Psoas muscle (tissue), 7 donors: ENCODE measurements at regions not wholly inside any gene's neighbourhood (a gene's known extent, or its start where the extent isn't known, plus 50 kb on each side); places are given as distances from the start of the nearest gene placed in this dataset.

Experiments
- ATAC-seq, 4 donors: fragments of 200-7000 bp; cut with Tn5 transposase; one replicate each; pipeline ENCODE4 v1.9.1; 2020; ENCODE audit warnings: moderate library complexity in 3 of 4, mild to moderate bottlenecking in 2 of 4
- DNase-seq, 2 donors: peaks; one replicate each; pipeline ENCODE4 v3.0.0-alpha.2; 2020
- H3K27ac ChIP-seq: fragments of 200-600 bp; one replicate; pipeline ENCODE4 v1.8.0; 2022
- H3K27me3 ChIP-seq, 3 donors: fragments of 200-600 bp in 1 of 3; one replicate each; pipeline versions ENCODE4 v1.6.1 to v1.8.0; 2013 to 2022; ENCODE audit warnings: low read length in 2 of 3, mild to moderate bottlenecking in 2 of 3, moderate library complexity in 1 of 3; ENCODE audit not compliant: insufficient read depth in 3 of 3
- H3K36me3 ChIP-seq, 2 donors: fragments of 200-600 bp in 1 of 2; one replicate each; pipeline versions ENCODE4 v1.6.1 to v1.8.0; 2013 to 2022; ENCODE audit warnings: low read depth in 1 of 2, mild to moderate bottlenecking in 1 of 2, moderate library complexity in 1 of 2; ENCODE audit not compliant: insufficient read depth in 1 of 2
- H3K4me1 ChIP-seq: fragments of 200-600 bp; one replicate; pipeline ENCODE4 v1.8.0; 2022
- H3K4me3 ChIP-seq: fragments of 200-600 bp; one replicate; pipeline ENCODE4 v1.8.0; 2022; ENCODE audit warnings: mild to moderate bottlenecking
- H3K9me3 ChIP-seq: fragments of 200-600 bp; one replicate; pipeline ENCODE4 v1.8.0; 2022
- WGBS, 3 donors: extraction: QIAGEN DNeasy Blood & Tissue Kit; methylation state at CpG; one replicate each; pipeline versions ENCODE4 v1.1.6 to v1.1.7; 2013; 5-methylcytosine and 5-hydroxymethylcytosine counted together
- intact Hi-C, 2 donors: fragments of 100-400 bp; cut with DNase I; formaldehyde crosslinking; loops; one replicate each; pipeline versions ENCODE4 v1.11.0 to v1.14.2; 2022
- TF ChIP-seq, protein P1 (sequence below): fragments of 200-600 bp; IDR thresholded peaks from one replicate; pipeline ENCODE4 v1.8.0; 2022; ENCODE audit warnings: antibody characterized with exemption
- donor health status: healthy with polysubstance abuse.
- donor health status: DM: no; HTN: no; CAD: no; lungs with moderate emphysema.
- donor health status: Bipolar disorder and iron deficiency.
- donor health status: healthy.
- donor health status: DM: yes; HTN: yes; CAD: no.
- donor health status: DM: no; HTN: no; CAD: no.
- donor health status: DM: yes; HTN: yes; CAD: no.

DNA sequence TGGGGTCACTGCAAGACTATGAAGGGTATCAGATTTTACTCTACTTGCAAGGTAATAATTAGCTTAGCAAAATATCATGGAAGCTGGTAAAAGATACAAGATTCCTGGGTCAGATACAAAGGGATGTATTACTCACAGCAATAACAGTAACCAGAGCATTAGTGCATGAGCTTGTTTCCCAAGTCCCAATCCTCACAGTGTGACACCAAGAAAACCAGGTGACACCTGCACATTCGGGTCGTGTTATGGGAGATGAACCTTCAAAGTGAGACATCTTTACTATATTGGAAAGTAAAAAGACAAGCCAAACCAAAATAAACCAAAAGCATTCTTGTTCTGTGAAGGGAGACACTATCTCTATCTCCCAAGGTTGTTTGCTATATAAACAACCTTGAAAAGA, 528.7 kb upstream of the TGFBR2 start:
- Histone ChIP-seq H3K27me3 (no peaks in the 10 kb centered on the region), H3K4me1 (peaks cover 11% of the 10 kb centered on the region), H3K36me3 (no peaks in the 10 kb centered on the region), H3K27ac (peak overlapping the region; percentile 60), H3K9me3 (no peaks in the 10 kb centered on the region), H3K4me3 (no peak overlapping the region)
- WGBS, 3 donors, result 43 to 89% (median 52%) methylated on average over 2 of the region's 2 CpGs
- TF ChIP-seq, protein P1, sequence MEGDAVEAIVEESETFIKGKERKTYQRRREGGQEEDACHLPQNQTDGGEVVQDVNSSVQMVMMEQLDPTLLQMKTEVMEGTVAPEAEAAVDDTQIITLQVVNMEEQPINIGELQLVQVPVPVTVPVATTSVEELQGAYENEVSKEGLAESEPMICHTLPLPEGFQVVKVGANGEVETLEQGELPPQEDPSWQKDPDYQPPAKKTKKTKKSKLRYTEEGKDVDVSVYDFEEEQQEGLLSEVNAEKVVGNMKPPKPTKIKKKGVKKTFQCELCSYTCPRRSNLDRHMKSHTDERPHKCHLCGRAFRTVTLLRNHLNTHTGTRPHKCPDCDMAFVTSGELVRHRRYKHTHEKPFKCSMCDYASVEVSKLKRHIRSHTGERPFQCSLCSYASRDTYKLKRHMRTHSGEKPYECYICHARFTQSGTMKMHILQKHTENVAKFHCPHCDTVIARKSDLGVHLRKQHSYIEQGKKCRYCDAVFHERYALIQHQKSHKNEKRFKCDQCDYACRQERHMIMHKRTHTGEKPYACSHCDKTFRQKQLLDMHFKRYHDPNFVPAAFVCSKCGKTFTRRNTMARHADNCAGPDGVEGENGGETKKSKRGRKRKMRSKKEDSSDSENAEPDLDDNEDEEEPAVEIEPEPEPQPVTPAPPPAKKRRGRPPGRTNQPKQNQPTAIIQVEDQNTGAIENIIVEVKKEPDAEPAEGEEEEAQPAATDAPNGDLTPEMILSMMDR, result no peak
- DNase-seq (no peak), ATAC-seq (no peak)
- intact Hi-C loops, result no loop called here

DNA sequence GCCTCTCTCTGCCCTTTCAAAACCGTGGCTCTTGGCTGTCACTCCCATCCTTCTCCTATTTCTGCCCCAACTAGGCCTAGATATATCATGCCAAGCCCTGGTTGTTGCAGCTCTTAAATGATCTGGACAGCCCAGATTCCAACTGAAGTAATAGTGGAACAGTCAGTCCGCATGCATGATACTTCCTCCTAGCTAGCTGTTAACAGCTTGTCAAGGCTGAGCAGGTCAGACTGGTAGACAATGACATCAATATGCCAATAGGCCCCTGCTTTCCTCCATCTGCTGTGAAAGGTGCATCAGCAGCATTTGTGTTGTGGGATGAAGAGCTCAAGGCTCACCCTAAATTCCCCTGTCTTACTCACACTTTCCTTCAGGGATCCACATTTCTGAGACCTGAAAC, 527.7 kb upstream of the TGFBR2 start:
- TF ChIP-seq, protein P1, result no peak
- DNase-seq, result no peak

DNA sequence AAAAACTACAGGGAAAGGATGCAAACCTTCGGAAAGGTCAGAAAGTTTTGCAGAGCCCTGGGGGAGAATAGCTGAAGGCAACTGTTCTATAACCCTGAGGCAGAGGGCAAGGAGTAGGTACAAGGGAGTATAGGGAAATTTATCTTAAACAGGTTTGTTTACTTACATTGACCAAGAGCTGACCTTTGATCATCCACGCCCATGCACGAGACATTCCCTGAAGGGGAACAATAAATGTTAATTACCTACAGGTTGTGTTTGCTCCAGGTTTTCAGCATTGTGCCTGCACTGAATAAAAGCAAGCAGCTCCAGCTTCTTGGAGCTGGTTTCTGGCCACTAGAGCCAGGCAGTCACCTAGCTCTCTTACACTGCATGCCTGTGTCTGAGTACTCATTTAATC, 524.5 kb upstream of the TGFBR2 start:
- intact Hi-C loops, result no loop called here
- no peak for DNase-seq
- 80 to 90% (median 81%) methylated on average over 3 of the region's 3 CpGs for WGBS, 3 donors
- Histone ChIP-seq H3K27ac (no peak overlapping the region), H3K4me3 (no peak overlapping the region), H3K9me3 (no peaks in the 10 kb centered on the region), H3K36me3 (no peaks in the 10 kb centered on the region), H3K27me3 (no peaks in the 10 kb centered on the region), H3K4me1 (peaks cover 9% of the 10 kb centered on the region)
- ATAC-seq, result no peak
- TF ChIP-seq, protein P1, result no peak

More for the DNA sequence above, 527.7 kb upstream of the TGFBR2 start:
- Histone ChIP-seq H3K27ac (peak overlapping the region; percentile 60), H3K9me3 (no peaks in the 10 kb centered on the region), H3K27me3 (no peaks in the 10 kb centered on the region), H3K4me1 (peaks cover 9% of the 10 kb centered on the region), H3K36me3 (no peaks in the 10 kb centered on the region), H3K4me3 (no peak overlapping the region)
- 16 to 26% (median 25%) methylated on average over 2 of the region's 2 CpGs for WGBS, 3 donors
- peak; percentile 81 to 97 (median 94) for ATAC-seq
- intact Hi-C loops, result no loop called here

DNA sequence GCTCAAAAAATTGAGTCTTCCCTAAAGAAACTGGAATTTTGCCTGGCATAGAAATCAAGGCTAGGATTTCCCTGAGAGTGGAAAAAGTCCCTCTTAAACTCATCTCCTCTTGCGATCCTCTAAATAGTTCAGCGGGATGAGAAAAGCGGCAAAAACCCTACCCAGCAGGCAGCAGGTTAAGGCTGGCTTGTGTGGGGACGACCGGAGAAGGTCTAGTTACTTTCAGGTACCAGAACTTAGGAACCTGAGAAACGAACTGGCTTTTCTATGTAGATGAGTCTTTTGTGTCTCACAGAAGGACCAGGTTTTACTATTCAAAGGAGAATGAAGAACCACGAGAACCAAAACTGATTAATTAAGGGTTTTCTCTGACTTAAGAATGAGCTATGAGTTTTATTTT, 523.7 kb upstream of the TGFBR2 start:
- DNase-seq (no peak), ATAC-seq (no peak)
- intact Hi-C loops, result no loop called here
- Histone ChIP-seq H3K27ac (no peak overlapping the region), H3K4me1 (peaks cover 9% of the 10 kb centered on the region), H3K27me3 (no peaks in the 10 kb centered on the region), H3K9me3 (no peaks in the 10 kb centered on the region), H3K4me3 (no peak overlapping the region), H3K36me3 (no peaks in the 10 kb centered on the region)
- TF ChIP-seq, protein P1, result no peak
- 65 to 84% (median 72%) methylated on average over 7 of the region's 7 CpGs for WGBS, 3 donors

DNA sequence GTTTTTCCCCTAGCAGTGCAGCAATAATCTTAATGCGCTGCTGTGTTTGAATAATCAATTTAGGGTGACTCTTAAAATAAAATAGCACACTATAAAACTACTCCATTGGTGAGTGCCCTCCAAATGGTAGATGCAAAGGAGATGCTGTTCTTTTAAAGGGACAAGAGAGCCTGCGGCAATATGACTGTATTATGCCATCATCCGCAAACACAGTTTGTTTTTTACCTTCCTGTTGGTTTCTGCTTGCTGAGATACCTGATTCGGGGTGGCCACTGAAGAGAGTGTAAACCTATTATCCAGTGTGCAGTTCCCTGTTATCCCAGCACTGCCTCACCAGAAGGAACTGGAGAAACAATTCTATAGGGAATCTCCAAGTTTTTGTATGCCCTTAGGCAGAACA, 523.1 kb upstream of the TGFBR2 start:
- DNase-seq, result no peak
- H3K27me3 ChIP-seq, result no peaks in the 10 kb centered on the region
- H3K9me3 ChIP-seq, result no peaks in the 10 kb centered on the region
- H3K4me3 ChIP-seq, result no peak overlapping the region
- intact Hi-C loops, result no loop called here
- no peak for ATAC-seq
- peaks cover 6% of the 10 kb centered on the region for H3K4me1 ChIP-seq
- no peak overlapping the region for H3K27ac ChIP-seq
- no peaks in the 10 kb centered on the region for H3K36me3 ChIP-seq
- TF ChIP-seq, protein P1, result no peak
- WGBS, 3 donors, result 79 to 96% (median 82%) methylated on average over 4 of the region's 4 CpGs
